Hepatocyte (in vitro differentiated cells): ENCODE measurements at regions not wholly inside any gene's neighbourhood (a gene's known extent, or its start where the extent isn't known, plus 50 kb on each side); places are given as distances from the start of the nearest gene placed in this dataset.

Source experiments
- DNase-seq: peaks from one replicate; pipeline ENCODE4 v3.0.0-alpha.2; 2016; ENCODE audit warnings: low spot score
- H2AFZ ChIP-seq: fragments of 200-600 bp; sonication (generic); 2 replicates; pipeline ENCODE4 v1.6.0; 2016; ENCODE audit warnings: antibody characterized with exemption, mild to moderate bottlenecking
- H3K27ac ChIP-seq: fragments of 200-600 bp; sonication (generic); 2 replicates; pipeline ENCODE4 v1.5.1; 2016; ENCODE audit warnings: mild to moderate bottlenecking
- H3K27me3 ChIP-seq: fragments of 200-600 bp; sonication (generic); 2 replicates; pipeline ENCODE4 v1.6.1; 2016
- H3K36me3 ChIP-seq: fragments of 200-600 bp; sonication (generic); replicated peaks from 2 replicates; pipeline ENCODE4 v1.5.1; 2016; ENCODE audit warnings: low read depth; ENCODE audit not compliant: insufficient read depth
- H3K4me1 ChIP-seq: fragments of 200-600 bp; sonication (generic); 2 replicates; pipeline ENCODE4 v1.5.1; 2016; ENCODE audit warnings: mild to moderate bottlenecking, moderate library complexity; ENCODE audit not compliant: insufficient read depth
- H3K4me2 ChIP-seq: fragments of 200-600 bp; sonication (generic); 2 replicates; pipeline ENCODE4 v1.6.0; 2016
- H3K4me3 ChIP-seq: fragments of 200-600 bp; sonication (generic); 2 replicates; pipeline ENCODE4 v1.5.1; 2016; ENCODE audit warnings: mild to moderate bottlenecking
- H3K79me2 ChIP-seq: fragments of 200-600 bp; sonication (generic); 2 replicates; pipeline ENCODE4 v1.6.0; 2017; ENCODE audit warnings: mild to moderate bottlenecking
- H3K9me2 ChIP-seq: fragments of 200-600 bp; sonication (generic); replicated peaks from 2 replicates; pipeline ENCODE4 v1.6.0; 2017; ENCODE audit warnings: mild to moderate bottlenecking; ENCODE audit not compliant: insufficient read depth
- H3K9me3 ChIP-seq: fragments of 200-600 bp; sonication (generic); 2 replicates; pipeline ENCODE4 v1.5.1; 2016; ENCODE audit warnings: low read depth, mild to moderate bottlenecking
- H4K20me1 ChIP-seq: fragments of 200-600 bp; sonication (generic); 2 replicates; pipeline ENCODE4 v1.6.0; 2016; ENCODE audit warnings: mild to moderate bottlenecking; ENCODE audit not compliant: insufficient read depth, poor library complexity, severe bottlenecking
- EZH2 ChIP-seq: fragments of 200-600 bp; sonication (generic); IDR thresholded peaks from 2 replicates; pipeline ENCODE4 v1.6.1; 2016; ENCODE audit warnings: antibody characterized with exemption, mild to moderate bottlenecking, borderline replicate concordance
- EZH2phosphoT487 ChIP-seq: fragments of 200-600 bp; sonication (generic); IDR thresholded peaks from one replicate; pipeline ENCODE4 v1.6.1; 2018; ENCODE audit warnings: antibody characterized with exemption, mild to moderate bottlenecking, low read depth, moderate library complexity; ENCODE audit not compliant: unreplicated experiment, severe bottlenecking
- WGBS: methylation state at CpG from one replicate; pipeline ENCODE4 v1.1.6; 2016; ENCODE audit warnings: low lambda C conversion rate; ENCODE audit errors: missing lambda C conversion rate; 5-methylcytosine and 5-hydroxymethylcytosine counted together
- TF ChIP-seq, protein P1 (sequence below): fragments of 200-600 bp; sonication (generic); IDR thresholded peaks from 2 replicates; pipeline ENCODE4 v1.5.1; 2016; ENCODE audit warnings: antibody characterized with exemption, mild to moderate bottlenecking; ENCODE audit not compliant: poor library complexity

DNA sequence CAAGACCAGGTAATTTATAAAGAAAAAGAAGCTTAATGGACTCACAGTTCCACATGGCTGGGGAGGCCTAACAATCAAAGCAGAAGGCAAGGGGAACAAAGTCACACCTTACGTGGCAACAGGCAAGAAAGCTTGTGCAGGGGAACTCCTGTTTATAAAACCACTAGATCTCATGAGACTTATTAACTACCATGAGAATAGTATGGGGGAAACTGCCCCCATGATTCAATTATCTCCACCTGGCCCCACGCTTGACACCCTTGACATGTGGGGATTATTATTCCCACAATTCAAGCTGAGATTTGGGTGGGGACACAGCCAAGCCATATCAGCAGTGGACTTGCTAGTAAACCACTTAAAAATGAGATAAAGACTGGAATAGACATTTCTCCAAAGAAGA is 451.7 kb downstream of the DNAJB9 start:
- H3K9me3 ChIP-seq: no peaks in the 10 kb centered on the region
- H3K9me2 ChIP-seq: no peaks in the 10 kb centered on the region
- no peak overlapping the region for H3K27ac ChIP-seq
- H3K27me3 ChIP-seq: no peaks in the 10 kb centered on the region
- H3K4me1 ChIP-seq: no peaks in the 10 kb centered on the region
- no peaks in the 10 kb centered on the region for H4K20me1 ChIP-seq
- H2AFZ ChIP-seq: no peak overlapping the region
- H3K79me2 ChIP-seq: no peaks in the 10 kb centered on the region
- TF ChIP-seq EZH2phosphoT487 (no peak), EZH2 (no peak)
- TF ChIP-seq, protein P1, sequence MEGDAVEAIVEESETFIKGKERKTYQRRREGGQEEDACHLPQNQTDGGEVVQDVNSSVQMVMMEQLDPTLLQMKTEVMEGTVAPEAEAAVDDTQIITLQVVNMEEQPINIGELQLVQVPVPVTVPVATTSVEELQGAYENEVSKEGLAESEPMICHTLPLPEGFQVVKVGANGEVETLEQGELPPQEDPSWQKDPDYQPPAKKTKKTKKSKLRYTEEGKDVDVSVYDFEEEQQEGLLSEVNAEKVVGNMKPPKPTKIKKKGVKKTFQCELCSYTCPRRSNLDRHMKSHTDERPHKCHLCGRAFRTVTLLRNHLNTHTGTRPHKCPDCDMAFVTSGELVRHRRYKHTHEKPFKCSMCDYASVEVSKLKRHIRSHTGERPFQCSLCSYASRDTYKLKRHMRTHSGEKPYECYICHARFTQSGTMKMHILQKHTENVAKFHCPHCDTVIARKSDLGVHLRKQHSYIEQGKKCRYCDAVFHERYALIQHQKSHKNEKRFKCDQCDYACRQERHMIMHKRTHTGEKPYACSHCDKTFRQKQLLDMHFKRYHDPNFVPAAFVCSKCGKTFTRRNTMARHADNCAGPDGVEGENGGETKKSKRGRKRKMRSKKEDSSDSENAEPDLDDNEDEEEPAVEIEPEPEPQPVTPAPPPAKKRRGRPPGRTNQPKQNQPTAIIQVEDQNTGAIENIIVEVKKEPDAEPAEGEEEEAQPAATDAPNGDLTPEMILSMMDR: no peak
- H3K4me3 ChIP-seq: no peak overlapping the region
- H3K4me2 ChIP-seq: no peak overlapping the region
- H3K36me3 ChIP-seq: no peaks in the 10 kb centered on the region
- no peak for DNase-seq
- 89% methylated on average over 2 of the region's 2 CpGs for WGBS

DNA sequence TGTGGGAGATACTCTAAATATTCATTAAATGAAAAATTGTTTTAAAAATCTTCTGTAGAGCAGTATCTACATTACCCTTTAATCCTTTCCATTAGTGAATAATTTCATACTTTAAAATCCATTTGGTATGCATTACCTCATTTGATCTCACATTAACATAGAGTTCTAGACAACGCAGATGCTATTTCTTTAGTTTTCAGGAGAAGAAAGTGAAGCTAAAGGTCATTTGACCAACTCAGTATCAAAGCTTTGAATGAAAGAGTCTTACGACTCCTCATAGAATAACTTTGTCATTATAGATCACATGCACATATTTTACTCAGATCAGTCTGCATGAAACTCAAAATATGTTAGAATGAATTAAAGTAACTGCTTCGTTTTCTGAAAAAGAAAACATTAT is 460.2 kb downstream of the DNAJB9 start:
- Histone ChIP-seq H3K27ac (no peak overlapping the region), H3K79me2 (no peaks in the 10 kb centered on the region), H3K4me1 (no peaks in the 10 kb centered on the region), H3K9me2 (no peaks in the 10 kb centered on the region), H3K27me3 (no peaks in the 10 kb centered on the region), H2AFZ (no peak overlapping the region), H3K4me2 (no peak overlapping the region), H4K20me1 (no peaks in the 10 kb centered on the region), H3K36me3 (no peaks in the 10 kb centered on the region), H3K9me3 (no peaks in the 10 kb centered on the region), H3K4me3 (no peak overlapping the region)
- WGBS: 83% methylated on average over 3 of the region's 3 CpGs
- TF ChIP-seq EZH2phosphoT487 (no peak), EZH2 (no peak)
- TF ChIP-seq, protein P1: no peak
- DNase-seq: no peak

DNA sequence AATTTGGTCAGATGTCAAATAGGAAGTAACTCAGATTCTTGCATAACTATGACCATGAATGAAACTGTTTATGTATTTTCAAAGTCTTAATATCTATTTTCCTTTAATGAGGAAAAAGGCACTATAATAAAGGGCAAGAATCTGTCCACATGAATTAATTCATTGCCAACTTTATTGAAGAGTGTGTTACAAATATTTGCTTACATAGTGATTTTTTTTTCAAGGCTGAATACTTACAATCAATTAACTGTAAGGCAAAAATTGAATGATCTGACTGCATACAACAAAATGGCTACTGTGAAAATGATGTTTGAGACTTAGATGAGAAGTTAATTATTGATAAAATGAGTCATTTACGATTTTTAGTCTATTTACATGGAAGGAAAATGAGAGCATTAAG is 475.0 kb downstream of the DNAJB9 start:
- no peak overlapping the region for H3K27ac ChIP-seq
- no peaks in the 10 kb centered on the region for H3K36me3 ChIP-seq
- no peak overlapping the region for H2AFZ ChIP-seq
- H3K9me3 ChIP-seq: no peaks in the 10 kb centered on the region
- DNase-seq: no peak
- no peaks in the 10 kb centered on the region for H3K4me1 ChIP-seq
- 82% methylated on average over 1 of the region's 1 CpG for WGBS
- no peaks in the 10 kb centered on the region for H3K27me3 ChIP-seq
- no peak overlapping the region for H3K4me2 ChIP-seq
- H3K4me3 ChIP-seq: no peak overlapping the region
- H4K20me1 ChIP-seq: no peaks in the 10 kb centered on the region
- TF ChIP-seq, protein P1: no peak
- TF ChIP-seq EZH2 (no peak), EZH2phosphoT487 (no peak)
- H3K9me2 ChIP-seq: no peaks in the 10 kb centered on the region
- no peaks in the 10 kb centered on the region for H3K79me2 ChIP-seq

DNA sequence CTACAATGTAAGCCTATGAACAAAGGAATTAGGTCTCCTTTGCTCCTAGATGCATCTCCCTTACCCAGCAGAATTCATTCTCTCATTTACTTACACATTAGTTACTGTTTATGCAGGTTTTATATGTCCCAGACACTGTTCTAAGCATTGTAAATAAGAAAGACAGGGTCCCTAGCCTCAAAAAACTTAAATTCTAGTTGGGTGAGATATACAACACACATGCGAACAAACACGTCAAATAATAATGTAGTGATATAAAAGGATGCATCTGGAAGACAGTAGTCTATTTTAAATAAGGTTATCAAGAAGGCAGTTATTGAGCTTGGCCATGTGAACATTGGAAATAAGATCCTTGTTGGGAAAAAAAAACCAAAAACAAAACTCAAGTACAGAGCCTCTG is 479.7 kb downstream of the DNAJB9 start:
- Histone ChIP-seq H3K27me3 (no peaks in the 10 kb centered on the region), H3K9me2 (no peaks in the 10 kb centered on the region), H3K36me3 (no peaks in the 10 kb centered on the region), H3K4me1 (no peaks in the 10 kb centered on the region), H3K4me2 (no peak overlapping the region), H3K9me3 (no peaks in the 10 kb centered on the region), H3K27ac (no peak overlapping the region), H3K4me3 (no peak overlapping the region), H3K79me2 (no peaks in the 10 kb centered on the region), H2AFZ (no peak overlapping the region), H4K20me1 (no peaks in the 10 kb centered on the region)
- no peak for TF ChIP-seq EZH2
- TF ChIP-seq EZH2phosphoT487: no peak
- TF ChIP-seq, protein P1: no peak
- 92% methylated on average over 2 of the region's 2 CpGs for WGBS
- no peak for DNase-seq
